ENCODE measurements at regions not wholly inside any gene's neighbourhood (a gene's known extent, or its start where the extent isn't known, plus 50 kb on each side); places are given as distances from the start of the nearest gene placed in this dataset.

DNA sequence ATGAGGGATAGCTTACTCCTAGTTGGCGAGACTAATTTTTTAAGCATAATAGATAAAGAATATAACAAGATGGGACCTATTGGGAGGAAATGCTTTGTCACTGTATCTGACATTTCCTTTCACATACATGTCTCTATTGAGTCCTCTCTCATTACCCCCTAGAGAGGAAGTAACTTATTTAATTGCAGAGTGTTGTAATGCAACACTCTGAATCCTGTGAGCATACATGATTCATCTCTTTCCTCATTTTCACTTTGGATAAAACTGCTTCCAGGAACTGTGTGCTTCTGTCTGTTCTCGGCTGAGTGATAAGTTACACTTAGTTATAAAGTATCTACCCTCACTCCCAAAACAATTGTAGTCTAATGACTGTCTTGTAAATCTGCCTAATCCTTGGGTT, 266.1 kb upstream of the ANXA10 start:
- TF ChIP-seq, protein P1, sequence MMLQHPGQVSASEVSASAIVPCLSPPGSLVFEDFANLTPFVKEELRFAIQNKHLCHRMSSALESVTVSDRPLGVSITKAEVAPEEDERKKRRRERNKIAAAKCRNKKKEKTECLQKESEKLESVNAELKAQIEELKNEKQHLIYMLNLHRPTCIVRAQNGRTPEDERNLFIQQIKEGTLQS (IDR thresholded peaks at IDR 0.05) = no peak
- TF ChIP-seq POLR2AphosphoS5 (IDR thresholded peaks at IDR 0.05; ENCODE audit: low read depth, low read length) (no peak), POLR2A (IDR thresholded peaks at IDR 0.05; ENCODE audit: borderline replicate concordance, extremely low read depth, insufficient read depth, insufficient read length) (no peak), SP1 (IDR thresholded peaks at IDR 0.05; ENCODE audit: low read depth) (no peak), RAD21 (IDR thresholded peaks at IDR 0.05; ENCODE audit: low read depth) (no peak), EZH2 (IDR thresholded peaks at IDR 0.05) (no peak), SRF (IDR thresholded peaks at IDR 0.05; ENCODE audit: low read depth) (no peak)
- TF ChIP-seq, protein P2, sequence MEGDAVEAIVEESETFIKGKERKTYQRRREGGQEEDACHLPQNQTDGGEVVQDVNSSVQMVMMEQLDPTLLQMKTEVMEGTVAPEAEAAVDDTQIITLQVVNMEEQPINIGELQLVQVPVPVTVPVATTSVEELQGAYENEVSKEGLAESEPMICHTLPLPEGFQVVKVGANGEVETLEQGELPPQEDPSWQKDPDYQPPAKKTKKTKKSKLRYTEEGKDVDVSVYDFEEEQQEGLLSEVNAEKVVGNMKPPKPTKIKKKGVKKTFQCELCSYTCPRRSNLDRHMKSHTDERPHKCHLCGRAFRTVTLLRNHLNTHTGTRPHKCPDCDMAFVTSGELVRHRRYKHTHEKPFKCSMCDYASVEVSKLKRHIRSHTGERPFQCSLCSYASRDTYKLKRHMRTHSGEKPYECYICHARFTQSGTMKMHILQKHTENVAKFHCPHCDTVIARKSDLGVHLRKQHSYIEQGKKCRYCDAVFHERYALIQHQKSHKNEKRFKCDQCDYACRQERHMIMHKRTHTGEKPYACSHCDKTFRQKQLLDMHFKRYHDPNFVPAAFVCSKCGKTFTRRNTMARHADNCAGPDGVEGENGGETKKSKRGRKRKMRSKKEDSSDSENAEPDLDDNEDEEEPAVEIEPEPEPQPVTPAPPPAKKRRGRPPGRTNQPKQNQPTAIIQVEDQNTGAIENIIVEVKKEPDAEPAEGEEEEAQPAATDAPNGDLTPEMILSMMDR (IDR thresholded peaks at IDR 0.05 in 2 of 3, conservative IDR thresholded peaks at IDR 0.05 in 1 of 3; ENCODE audit: borderline replicate concordance in 1 of 3, insufficient read depth in 1 of 3, low read depth in 2 of 3, low read length in 2 of 3) = no peak

All from HCT116 (cell line).